Stomach (tissue), 4 donors: ENCODE measurements at regions not wholly inside any gene's neighbourhood (a gene's known extent, or its start where the extent isn't known, plus 50 kb on each side); places are given as distances from the start of the nearest gene placed in this dataset.

Experiments used
- EP300 ChIP-seq: sonication (generic); formaldehyde crosslinking; IDR thresholded peaks from one replicate; pipeline ENCODE4 v1.6.1; 2017; ENCODE audit warnings: antibody characterized with exemption
- POLR2A ChIP-seq, 4 donors: fragments of 450-650 bp; IDR thresholded peaks; one replicate each; pipeline ENCODE4 v1.6.1; 2016; ENCODE audit warnings: antibody characterized with exemption in 4 of 4, control low read depth in 2 of 4, mild to moderate bottlenecking in 1 of 4, moderate library complexity in 1 of 4
- POLR2AphosphoS5 ChIP-seq, 3 donors: sonication (generic); formaldehyde crosslinking; IDR thresholded peaks; one replicate each; pipeline ENCODE4 v1.6.1; 2016; ENCODE audit warnings: antibody characterized with exemption in 3 of 3
- TF ChIP-seq, protein P1 (sequence below), 7 experiments: fragments of 450-650 bp in 4 of 7; fragments of 200-600 bp in 3 of 7; sonication (generic) in 3 of 7; IDR thresholded peaks; one replicate each; pipeline ENCODE4 v1.5.1; 2016 to 2019; ENCODE audit warnings: antibody characterized with exemption in 7 of 7, control low read depth in 2 of 7, mild to moderate bottlenecking in 1 of 7

DNA sequence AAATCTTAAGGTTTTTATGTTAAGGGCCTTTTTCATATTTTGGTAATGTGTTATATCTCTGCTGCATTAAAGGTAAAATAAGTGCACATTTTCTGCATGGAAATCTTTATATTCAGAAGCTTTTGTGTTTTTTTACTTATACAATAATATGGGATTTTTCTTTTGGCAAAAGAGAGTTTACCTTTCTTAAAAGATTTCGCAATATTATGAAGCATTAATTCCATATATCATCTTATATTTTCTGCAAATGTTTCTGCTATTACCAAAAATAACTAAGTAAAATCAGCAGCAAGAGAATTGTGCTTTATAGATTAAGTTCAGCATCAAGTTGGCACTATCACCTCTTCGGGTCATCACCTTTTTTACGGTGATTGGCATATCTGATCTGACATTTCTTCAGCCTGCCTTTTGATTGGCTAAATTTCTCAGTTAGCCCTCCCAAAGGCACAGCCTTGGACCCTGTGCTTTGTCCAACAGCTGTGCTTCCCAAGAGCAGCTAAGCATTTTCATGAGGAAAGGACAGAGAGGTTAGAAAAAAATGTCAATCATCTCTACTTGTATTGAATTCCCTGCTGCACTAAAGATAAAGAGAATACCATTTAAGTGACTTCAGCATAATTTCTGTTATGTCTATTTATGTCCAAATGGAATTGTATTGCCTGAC, 767.1 kb upstream of the PRMT6 start:
- TF ChIP-seq POLR2AphosphoS5 (IDR thresholded peaks at IDR 0.05) (no peak), EP300 (no peak), POLR2A (IDR thresholded peaks at IDR 0.05) (no peak)
- TF ChIP-seq, protein P1, sequence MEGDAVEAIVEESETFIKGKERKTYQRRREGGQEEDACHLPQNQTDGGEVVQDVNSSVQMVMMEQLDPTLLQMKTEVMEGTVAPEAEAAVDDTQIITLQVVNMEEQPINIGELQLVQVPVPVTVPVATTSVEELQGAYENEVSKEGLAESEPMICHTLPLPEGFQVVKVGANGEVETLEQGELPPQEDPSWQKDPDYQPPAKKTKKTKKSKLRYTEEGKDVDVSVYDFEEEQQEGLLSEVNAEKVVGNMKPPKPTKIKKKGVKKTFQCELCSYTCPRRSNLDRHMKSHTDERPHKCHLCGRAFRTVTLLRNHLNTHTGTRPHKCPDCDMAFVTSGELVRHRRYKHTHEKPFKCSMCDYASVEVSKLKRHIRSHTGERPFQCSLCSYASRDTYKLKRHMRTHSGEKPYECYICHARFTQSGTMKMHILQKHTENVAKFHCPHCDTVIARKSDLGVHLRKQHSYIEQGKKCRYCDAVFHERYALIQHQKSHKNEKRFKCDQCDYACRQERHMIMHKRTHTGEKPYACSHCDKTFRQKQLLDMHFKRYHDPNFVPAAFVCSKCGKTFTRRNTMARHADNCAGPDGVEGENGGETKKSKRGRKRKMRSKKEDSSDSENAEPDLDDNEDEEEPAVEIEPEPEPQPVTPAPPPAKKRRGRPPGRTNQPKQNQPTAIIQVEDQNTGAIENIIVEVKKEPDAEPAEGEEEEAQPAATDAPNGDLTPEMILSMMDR (IDR thresholded peaks at IDR 0.05): no peak
